ENCODE measurements at regions not wholly inside any gene's neighbourhood (a gene's known extent, or its start where the extent isn't known, plus 50 kb on each side); places are given as distances from the start of the nearest gene placed in this dataset.
A peak's percentile ranks its signal among the peaks of the same experiment; 100 is the strongest.

- no peak for DNase-seq
Measured at GRCh38 chr1:87915771-87916170, 587.1 kb downstream of the LMO4 start.

DNA sequence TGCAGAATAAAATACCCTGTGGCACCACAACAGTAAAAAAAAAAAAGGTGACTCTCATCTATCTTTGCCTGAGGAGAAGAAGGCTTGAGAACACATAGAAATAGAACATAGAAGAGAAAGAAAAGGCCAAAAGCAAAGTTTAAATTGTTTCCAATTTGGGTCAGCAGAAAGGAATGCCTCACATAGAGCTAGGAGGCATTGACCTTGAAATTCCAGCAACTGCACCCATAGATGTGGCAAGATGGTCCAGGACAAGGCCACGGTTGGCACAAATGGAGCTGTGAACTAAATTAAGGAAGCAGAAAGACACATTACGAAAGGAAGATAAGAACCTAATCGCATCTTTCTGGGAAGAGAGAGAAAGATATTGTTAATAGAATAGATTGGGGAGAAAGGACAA is 588.3 kb downstream of the LMO4 start:
- no peak for DNase-seq

GRCh38 chr1:87918398-87918797 is 589.7 kb downstream of the LMO4 start:
- no peak for DNase-seq

DNA sequence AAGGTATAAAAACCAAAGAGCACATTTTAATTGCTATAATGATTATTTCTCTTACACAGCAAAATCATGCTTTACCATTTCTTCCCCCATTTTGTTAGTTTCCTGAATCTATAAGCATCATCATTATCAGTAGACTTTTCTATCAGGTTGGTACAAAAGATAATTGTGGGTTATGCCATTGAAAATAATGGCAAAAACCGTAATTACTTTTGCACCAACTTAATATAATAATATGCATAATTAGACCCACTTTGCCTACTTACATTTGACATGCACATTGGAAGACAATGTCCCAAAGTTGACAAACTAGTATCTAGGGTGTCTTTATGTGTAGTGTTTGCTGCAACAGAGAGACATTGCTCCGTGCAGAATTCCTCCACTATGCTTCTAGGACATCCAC is 594.2 kb downstream of the LMO4 start:
- DNase-seq, result no peak

DNA sequence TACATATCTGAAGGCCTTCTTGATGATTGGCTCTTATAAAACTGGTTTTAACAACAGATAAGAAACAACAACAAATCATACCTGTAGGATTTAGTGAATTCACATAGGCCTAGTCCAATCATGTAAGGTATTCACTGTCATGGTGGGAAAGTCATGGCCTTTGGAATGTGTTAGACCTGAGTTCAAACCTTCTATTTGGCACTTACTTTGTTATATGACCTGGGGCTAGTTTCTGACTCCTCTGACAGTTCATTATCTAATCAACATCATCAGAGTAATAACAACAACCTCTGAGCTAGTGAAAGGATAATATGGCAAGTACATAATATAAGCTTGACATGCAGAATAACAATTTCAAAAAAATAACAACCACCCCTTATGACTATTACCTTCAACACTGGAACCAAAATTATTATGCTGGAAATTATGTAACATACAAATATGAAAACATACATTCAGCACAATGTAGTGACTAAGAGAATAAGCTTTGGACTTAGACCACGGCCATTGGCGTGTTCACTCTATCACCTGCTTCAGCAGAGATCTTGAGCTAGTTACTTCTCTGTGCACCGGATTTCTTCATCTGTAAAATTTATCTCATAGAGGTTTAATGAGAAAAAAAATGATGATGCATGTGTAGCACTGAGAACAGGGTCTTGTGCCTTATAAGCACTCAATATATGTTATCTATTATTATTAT is 597.6 kb downstream of the LMO4 start:
- DNase-seq, result no peak

- no peak for DNase-seq
Measured at GRCh38 chr1:87926921-87927320, 598.2 kb downstream of the LMO4 start.

DNA sequence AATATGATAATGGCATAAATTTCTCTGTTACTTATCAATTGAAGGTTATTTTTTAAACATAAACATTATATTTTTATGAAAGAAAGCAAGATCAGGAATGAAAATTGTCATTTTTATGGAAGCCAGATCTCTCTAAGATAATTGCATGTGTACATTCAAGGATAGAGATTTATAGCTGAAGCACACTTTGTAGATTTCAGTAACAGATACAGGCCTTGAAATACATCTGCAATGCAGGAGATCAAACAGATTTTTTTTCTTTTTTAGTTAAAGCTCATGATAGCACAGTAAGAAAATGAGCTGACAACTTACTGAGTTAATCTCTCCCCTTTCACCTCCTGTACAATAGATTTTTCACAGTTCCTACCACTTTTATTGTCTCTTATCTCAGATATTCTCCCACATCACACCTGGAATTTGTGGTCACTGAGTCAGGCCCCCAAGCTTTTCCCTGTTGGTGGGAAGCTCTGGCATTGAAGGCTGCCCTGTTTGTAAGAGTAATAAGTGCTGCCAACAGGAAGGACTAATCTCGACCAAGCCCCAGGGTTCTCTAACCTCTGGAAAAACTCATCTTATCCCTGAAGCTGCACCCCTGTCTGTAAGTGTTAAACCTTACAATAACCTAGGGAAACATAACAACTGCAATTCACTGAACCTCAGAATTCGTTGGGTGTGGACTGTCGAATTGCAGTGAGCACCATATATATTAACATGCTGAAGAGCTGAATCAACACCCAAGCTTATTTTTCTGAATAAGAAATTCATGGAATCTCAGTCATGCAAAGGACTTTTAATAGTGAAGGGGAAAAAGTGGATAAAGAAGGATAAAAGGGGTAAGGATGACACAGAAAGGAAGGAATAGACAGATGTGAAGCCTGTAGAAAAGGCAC is 599.0 kb downstream of the LMO4 start:
- DNase-seq, result no peak

DNA sequence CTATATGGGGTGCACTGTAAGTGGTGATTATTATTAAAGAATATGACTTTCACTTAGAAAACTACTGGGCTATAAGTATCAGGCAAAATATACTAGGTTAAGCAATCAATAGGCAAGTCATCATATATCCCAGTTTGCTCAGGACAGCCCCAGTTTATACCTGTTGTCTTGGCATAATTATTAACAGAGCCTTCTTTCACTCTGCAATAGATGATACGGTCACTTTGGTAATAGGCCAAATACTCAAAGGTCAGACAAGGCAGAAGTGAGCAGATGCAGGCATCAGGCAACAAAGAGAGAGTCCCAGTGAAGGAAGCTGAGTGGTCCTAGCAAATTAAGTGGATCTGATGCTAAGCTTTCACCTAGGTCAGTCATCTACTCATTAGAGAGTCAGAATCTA is 599.9 kb downstream of the LMO4 start:
- no peak for DNase-seq

GRCh38 chr1:87929906-87930305 is 601.2 kb downstream of the LMO4 start:
- DNase-seq, result no peak

- DNase-seq, result no peak
Measured at GRCh38 chr1:87930796-87931195, 602.1 kb downstream of the LMO4 start.

GRCh38 chr1:87933171-87933570 is 604.5 kb downstream of the LMO4 start:
- no peak for DNase-seq

- no peak for DNase-seq
Measured at GRCh38 chr1:87935130-87935529, 606.5 kb downstream of the LMO4 start.

GRCh38 chr1:87937831-87938395 is 609.2 kb downstream of the LMO4 start:
- DNase-seq, result no peak

DNA sequence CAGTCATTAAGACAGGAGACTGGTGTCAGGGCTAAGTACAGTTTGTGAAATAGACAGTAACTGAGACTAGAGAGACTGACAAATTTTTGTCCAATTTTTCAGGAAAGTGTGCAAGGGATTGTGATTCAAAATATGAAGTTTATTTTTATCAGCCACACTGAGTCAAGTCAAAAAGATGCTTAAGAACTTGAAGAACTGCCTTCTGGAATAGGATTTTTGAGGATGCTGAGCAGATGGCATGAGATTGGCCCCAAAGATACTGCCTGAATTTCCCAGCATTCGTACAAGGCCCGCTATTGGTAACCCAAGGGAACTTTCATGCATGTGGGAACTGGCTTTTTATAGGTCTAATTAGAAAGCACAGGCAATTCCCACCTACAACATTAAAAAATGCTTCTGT is 610.0 kb downstream of the LMO4 start:
- no peak for DNase-seq

- no peak for DNase-seq
Measured at GRCh38 chr1:87939444-87939843, 610.8 kb downstream of the LMO4 start.

GRCh38 chr1:87940421-87940820 is 611.7 kb downstream of the LMO4 start:
- no peak for DNase-seq

DNA sequence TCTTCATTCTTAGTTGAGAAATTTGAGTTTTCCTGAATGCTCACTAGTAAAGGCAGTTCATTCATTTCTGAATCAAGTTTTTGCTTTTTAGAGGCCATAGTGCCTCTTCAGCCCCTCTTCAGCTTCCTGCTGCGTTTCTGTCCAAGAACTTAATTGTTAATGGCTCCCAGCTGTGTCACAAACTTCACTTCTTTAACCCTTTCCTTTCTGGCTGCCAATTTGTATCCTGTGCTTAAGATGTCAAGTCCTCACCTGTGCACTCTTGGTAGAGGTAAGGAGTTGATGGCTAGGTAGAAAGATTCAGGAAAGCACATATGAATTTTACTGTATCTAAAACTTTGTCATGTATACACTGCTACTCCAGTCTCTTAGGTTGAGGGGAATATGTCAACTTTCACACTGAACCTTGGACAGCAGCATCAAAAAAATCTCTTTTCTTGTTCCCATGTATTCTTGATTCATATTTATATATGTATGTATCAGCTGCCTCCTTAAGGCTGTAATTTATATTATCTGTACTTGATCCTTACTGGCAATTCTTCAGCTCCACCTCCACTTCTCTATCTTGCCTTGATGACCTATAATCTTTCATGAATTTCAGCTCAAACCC is 612.8 kb downstream of the LMO4 start:
- DNase-seq, result no peak

- DNase-seq, result peak in 1 of 51 donors; percentile 1
Measured at GRCh38 chr1:87942165-87942564, 613.5 kb downstream of the LMO4 start.

DNA sequence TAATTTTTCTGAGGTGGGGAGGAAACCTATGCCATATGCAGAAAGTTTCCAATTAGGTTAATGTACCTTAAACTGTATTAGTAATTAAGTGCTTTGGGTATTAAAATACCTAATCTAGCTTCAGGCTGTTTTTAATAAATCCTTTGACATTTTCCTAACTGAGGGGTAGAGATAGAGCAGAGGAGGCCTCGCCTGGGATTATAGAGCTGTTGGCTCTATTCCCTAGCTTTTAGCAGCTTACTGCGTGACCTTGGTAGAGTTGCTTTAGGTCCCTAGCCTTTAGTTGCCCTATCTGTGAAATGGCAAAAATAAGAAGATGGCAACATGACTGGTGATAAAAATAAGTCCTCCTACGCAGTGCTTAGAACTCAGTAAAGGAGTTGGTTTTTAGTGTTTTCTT is 621.0 kb downstream of the LMO4 start:
- DNase-seq, result no peak

- DNase-seq, result peak in 17 of 51 donors; percentile 1 to 43 (median 14)
Measured at GRCh38 chr1:87950369-87950768, 621.7 kb downstream of the LMO4 start.

GRCh38 chr1:87951409-87951808 is 622.7 kb downstream of the LMO4 start:
- no peak for DNase-seq

GRCh38 chr1:87951852-87952251 is 623.2 kb downstream of the LMO4 start:
- DNase-seq, result peak in 1 of 51 donors; percentile 19
